Dermis microvascular lymphatic vessel endothelial cell (primary cell): ENCODE measurements at regions not wholly inside any gene's neighbourhood (a gene's known extent, or its start where the extent isn't known, plus 50 kb on each side); places are given as distances from the start of the nearest gene placed in this dataset.

Experiments
- DNase-seq, 2 donors: peaks; one replicate each; pipeline versions ENCODE4 v3.0.0 to v3.0.0-alpha.2; 2010; ENCODE audit warnings: low read depth in 2 of 2

- no peak for DNase-seq
Observed at GRCh38 chr4:122514671-122515070, 58.1 kb upstream of the IL2 start.

- DNase-seq = no peak
Observed at GRCh38 chr4:122512430-122512829, 55.9 kb upstream of the IL2 start.

GRCh38 chr4:122508083-122508482 lies 51.6 kb upstream of the IL2 start:
- DNase-seq = no peak
